Stomach (tissue), 8 donors: ENCODE measurements at regions not wholly inside any gene's neighbourhood (a gene's known extent, or its start where the extent isn't known, plus 50 kb on each side); places are given as distances from the start of the nearest gene placed in this dataset.
A peak's percentile ranks its signal among the peaks of the same experiment; 100 is the strongest.

Experiments
- DNase-seq, 2 donors: peaks; one replicate each; pipeline versions ENCODE4 v3.0.0 to v3.0.0-alpha.2; 2013 to 2019
- H3K27ac ChIP-seq, 5 donors: fragments of 200-600 bp in 4 of 5; sonication (generic) in 4 of 5; one replicate each; pipeline ENCODE4 v1.5.1; 2013 to 2019; ENCODE audit warnings: mild to moderate bottlenecking in 1 of 5, moderate library complexity in 1 of 5
- H3K27me3 ChIP-seq, 3 donors: fragments of 200-600 bp; sonication (generic); one replicate each; pipeline ENCODE4 v1.5.1; 2017 to 2019; ENCODE audit warnings: mixed run types in 1 of 3
- H3K36me3 ChIP-seq, 4 donors: fragments of 200-600 bp; sonication (generic); 1 replicate in 3 of 4; 2 replicates in 1 of 4; pipeline ENCODE4 v1.5.1; 2016 to 2019
- H3K4me1 ChIP-seq, 4 donors: fragments of 200-600 bp; sonication (generic); one replicate each; pipeline ENCODE4 v1.5.1; 2016 to 2019
- H3K4me3 ChIP-seq, 4 donors: fragments of 200-600 bp; sonication (generic) in 3 of 4; one replicate each; pipeline ENCODE4 v1.5.1; 2016 to 2019; ENCODE audit warnings: mild to moderate bottlenecking in 1 of 4
- H3K9me3 ChIP-seq, 4 donors: fragments of 200-600 bp; sonication (generic); one replicate each; pipeline ENCODE4 v1.5.1; 2016 to 2019
- CTCF ChIP-seq, 7 experiments: fragments of 450-650 bp in 4 of 7; fragments of 200-600 bp in 3 of 7; sonication (generic) in 3 of 7; IDR thresholded peaks; one replicate each; pipeline ENCODE4 v1.5.1; 2016 to 2019; ENCODE audit warnings: antibody characterized with exemption in 7 of 7, control low read depth in 2 of 7, mild to moderate bottlenecking in 1 of 7
- EP300 ChIP-seq: sonication (generic); formaldehyde crosslinking; IDR thresholded peaks from one replicate; pipeline ENCODE4 v1.6.1; 2017; ENCODE audit warnings: antibody characterized with exemption
- POLR2A ChIP-seq, 4 donors: fragments of 450-650 bp; IDR thresholded peaks; one replicate each; pipeline ENCODE4 v1.6.1; 2016; ENCODE audit warnings: antibody characterized with exemption in 4 of 4, control low read depth in 2 of 4, mild to moderate bottlenecking in 1 of 4, moderate library complexity in 1 of 4
- POLR2AphosphoS5 ChIP-seq, 3 donors: sonication (generic); formaldehyde crosslinking; IDR thresholded peaks; one replicate each; pipeline ENCODE4 v1.6.1; 2016; ENCODE audit warnings: antibody characterized with exemption in 3 of 3
- WGBS, 5 donors: extraction: QIAGEN DNeasy Blood & Tissue Kit in 3 of 5; methylation state at CpG; one replicate each; pipeline versions ENCODE4 v1.1.5 to v1.1.7; 2013 to 2018; 5-methylcytosine and 5-hydroxymethylcytosine counted together
- intact Hi-C: fragments of 100-400 bp; cut with DNase I; formaldehyde crosslinking; loops from one replicate; pipeline ENCODE4 v1.15.1; 2023; ENCODE audit warnings: low total_unique reads
- donor health status: healthy with polysubstance abuse.
- donor health status: Bipolar disorder and iron deficiency.
- donor health status: healthy.

- WGBS, 5 donors: 60 to 76% (median 74%) methylated on average over 2 of the region's 2 CpGs
- Histone ChIP-seq H3K4me3 (no peak overlapping the region), H3K27me3 (peaks cover 0 to 13% (median 0%) of the 10 kb centered on the region in 3 donors), H3K27ac (no peak overlapping the region), H3K9me3 (no peaks in the 10 kb centered on the region), H3K4me1 (no peaks in the 10 kb centered on the region), H3K36me3 (no peaks in the 10 kb centered on the region)
- intact Hi-C loops: no loop called here
- TF ChIP-seq POLR2A (IDR thresholded peaks at IDR 0.05): no peak
- TF ChIP-seq POLR2AphosphoS5 (IDR thresholded peaks at IDR 0.05): no peak
- TF ChIP-seq CTCF (IDR thresholded peaks at IDR 0.05): no peak
- TF ChIP-seq EP300: no peak
- no peak for DNase-seq
Measured at GRCh38 chr16:49926941-49927340, 71.0 kb upstream of the ZNF423 start.

- peak in 1 of 2 donors; percentile 51 for DNase-seq
- Histone ChIP-seq H3K4me3 (no peak overlapping the region), H3K27me3 (peaks cover 0 to 6% (median 0%) of the 10 kb centered on the region in 3 donors), H3K4me1 (no peaks in the 10 kb centered on the region), H3K27ac (no peak overlapping the region), H3K36me3 (no peaks in the 10 kb centered on the region), H3K9me3 (no peaks in the 10 kb centered on the region)
- TF ChIP-seq POLR2A (IDR thresholded peaks at IDR 0.05): no peak
- no peak for TF ChIP-seq EP300
- no peak for TF ChIP-seq POLR2AphosphoS5 (IDR thresholded peaks at IDR 0.05)
- no peak for TF ChIP-seq CTCF (IDR thresholded peaks at IDR 0.05)
- WGBS, 5 donors: 67 to 79% (median 71%) methylated on average over 16 of the region's 16 CpGs
- intact Hi-C loops: no loop called here
Measured at GRCh38 chr16:49928176-49929041, 72.5 kb upstream of the ZNF423 start.

- 78 to 92% (median 88%) methylated on average over 3 of the region's 3 CpGs for WGBS, 5 donors
- Histone ChIP-seq H3K4me3 (no peak overlapping the region), H3K9me3 (no peaks in the 10 kb centered on the region), H3K4me1 (no peaks in the 10 kb centered on the region), H3K36me3 (no peaks in the 10 kb centered on the region), H3K27me3 (peaks cover 0 to 1% (median 0%) of the 10 kb centered on the region in 3 donors), H3K27ac (no peak overlapping the region)
- DNase-seq: no peak
- intact Hi-C loops: no loop called here
- TF ChIP-seq POLR2AphosphoS5 (IDR thresholded peaks at IDR 0.05): no peak
- TF ChIP-seq POLR2A (IDR thresholded peaks at IDR 0.05): no peak
- TF ChIP-seq EP300: no peak
- no peak for TF ChIP-seq CTCF (IDR thresholded peaks at IDR 0.05)
Measured at GRCh38 chr16:49929626-49930025, 73.7 kb upstream of the ZNF423 start.

- H3K36me3 ChIP-seq: no peaks in the 10 kb centered on the region
- WGBS, 5 donors: 58 to 77% (median 71%) methylated on average over 5 to 7 of the region's 7 CpGs
- DNase-seq: no peak
- H3K9me3 ChIP-seq: no peaks in the 10 kb centered on the region
- intact Hi-C loops: no loop called here
- TF ChIP-seq CTCF (IDR thresholded peaks at IDR 0.05): no peak
- no peak for TF ChIP-seq POLR2A (IDR thresholded peaks at IDR 0.05)
- TF ChIP-seq EP300: no peak
- TF ChIP-seq POLR2AphosphoS5 (IDR thresholded peaks at IDR 0.05): no peak
- no peaks in the 10 kb centered on the region for H3K4me1 ChIP-seq
- no peak overlapping the region for H3K27ac ChIP-seq
- no peak overlapping the region for H3K4me3 ChIP-seq
- H3K27me3 ChIP-seq: peaks cover 0 to 6% (median 0%) of the 10 kb centered on the region in 3 donors
Measured at GRCh38 chr16:49930841-49931240, 74.9 kb upstream of the ZNF423 start.
